ENCODE measurements at regions not wholly inside any gene's neighbourhood (a gene's known extent, or its start where the extent isn't known, plus 50 kb on each side); places are given as distances from the start of the nearest gene placed in this dataset.
A peak's percentile ranks its signal among the peaks of the same experiment; 100 is the strongest.

- Mint-ChIP-seq H3K27me3 (ENCODE audit: insufficient read depth) (peaks cover 1% of the 10 kb centered on the region; the same call in 1 of the 2 replicates), H3K36me3 (ENCODE audit: low read depth) (peaks cover 7% of the 10 kb centered on the region), H3K4me1 (ENCODE audit: low read depth) (no peaks in the 10 kb centered on the region), H3K27ac (no peak overlapping the region), H3K9me3 (peaks cover 12% of the 10 kb centered on the region), H3K4me3 (no peak overlapping the region)
- no peak for TF ChIP-seq CTCF (IDR thresholded peaks at IDR 0.05)
- DNase-seq: no peak
Measured at GRCh38 chr4:177201614-177202013, 108.1 kb upstream of the NEIL3 start.

DNA sequence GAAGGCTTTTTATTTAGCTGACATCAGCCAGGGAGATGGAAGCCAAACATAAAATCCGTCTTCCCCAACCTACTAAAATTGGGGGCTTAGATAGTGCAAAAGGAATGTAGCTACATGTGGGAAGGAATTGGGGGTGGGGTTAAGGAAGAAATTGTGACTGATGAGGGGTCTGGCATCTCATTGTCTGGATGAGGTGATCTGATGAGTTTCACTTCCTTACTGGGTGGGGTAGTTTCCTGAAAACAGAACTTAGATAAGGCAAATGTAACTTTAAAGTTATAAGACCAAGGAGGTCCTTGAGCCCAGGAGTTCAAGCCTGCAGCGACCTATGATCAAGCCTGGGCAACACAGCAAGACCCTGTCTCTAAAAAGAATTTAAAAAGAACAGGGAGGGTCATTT, 105.5 kb upstream of the NEIL3 start:
- Mint-ChIP-seq H3K27ac (no peak overlapping the region), H3K4me3 (no peak overlapping the region), H3K4me1 (ENCODE audit: low read depth) (no peaks in the 10 kb centered on the region), H3K27me3 (ENCODE audit: insufficient read depth) (peaks cover 1% of the 10 kb centered on the region; the same call in 1 of the 2 replicates), H3K9me3 (no peaks in the 10 kb centered on the region; the same call in 1 of the 2 replicates), H3K36me3 (ENCODE audit: low read depth) (no peaks in the 10 kb centered on the region)
- TF ChIP-seq CTCF (IDR thresholded peaks at IDR 0.05): no peak
- DNase-seq: no peak

DNA sequence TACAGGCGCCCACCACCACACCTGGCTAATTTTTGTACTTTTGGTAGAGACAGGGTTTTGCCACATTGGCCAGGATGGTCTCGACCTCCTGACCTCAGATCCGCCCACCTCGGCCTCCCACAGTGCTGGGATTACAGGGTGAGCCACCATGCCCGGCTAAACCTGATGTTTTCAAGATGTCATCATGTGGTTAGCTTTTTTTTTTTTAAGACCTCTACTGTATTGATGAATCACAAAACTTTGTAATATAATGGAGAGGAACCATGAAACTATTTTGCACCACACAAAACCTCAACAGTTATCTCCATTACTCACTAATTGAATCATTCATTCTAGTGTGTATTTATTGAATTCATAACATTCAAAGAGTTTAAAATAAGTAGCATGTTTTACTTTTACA, 94.7 kb upstream of the NEIL3 start:
- Mint-ChIP-seq H3K9me3 (no peaks in the 10 kb centered on the region), H3K4me1 (ENCODE audit: low read depth) (peaks cover 5% of the 10 kb centered on the region; the same call in 1 of the 2 replicates), H3K27ac (no peak overlapping the region), H3K27me3 (ENCODE audit: insufficient read depth) (peaks cover 7% of the 10 kb centered on the region), H3K4me3 (no peak overlapping the region), H3K36me3 (ENCODE audit: low read depth) (no peaks in the 10 kb centered on the region)
- TF ChIP-seq CTCF (IDR thresholded peaks at IDR 0.05): no peak
- peak; percentile 26 for DNase-seq

DNA sequence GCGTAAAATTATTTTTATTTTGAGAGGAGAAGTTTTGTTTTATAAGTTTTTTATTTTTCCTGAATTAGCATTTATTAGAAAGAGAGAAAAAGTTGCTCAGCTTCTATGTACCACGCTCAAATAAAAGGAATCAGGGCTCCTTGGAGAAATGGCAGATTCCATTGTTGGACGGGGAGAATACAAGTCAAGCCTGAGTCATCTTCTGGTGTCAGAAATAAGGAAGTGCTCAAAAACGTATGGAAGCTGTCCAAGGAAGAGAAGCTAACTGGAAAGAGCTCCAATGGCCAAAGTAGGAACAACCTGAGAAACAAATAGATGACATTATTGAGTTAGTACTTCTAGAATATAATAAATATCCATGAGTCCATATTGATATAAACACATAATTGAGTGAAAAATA, 89.3 kb upstream of the NEIL3 start:
- DNase-seq: peak; percentile 65
- TF ChIP-seq CTCF (IDR thresholded peaks at IDR 0.05): no peak
- H3K27me3 Mint-ChIP-seq (ENCODE audit: insufficient read depth): peaks cover 7% of the 10 kb centered on the region
- H3K27ac Mint-ChIP-seq: no peak overlapping the region; the same call in 1 of the 2 replicates
- H3K9me3 Mint-ChIP-seq: no peaks in the 10 kb centered on the region
- H3K4me3 Mint-ChIP-seq: no peak overlapping the region
- H3K4me1 Mint-ChIP-seq (ENCODE audit: low read depth): peaks cover 10% of the 10 kb centered on the region
- H3K36me3 Mint-ChIP-seq (ENCODE audit: low read depth): no peaks in the 10 kb centered on the region

DNA sequence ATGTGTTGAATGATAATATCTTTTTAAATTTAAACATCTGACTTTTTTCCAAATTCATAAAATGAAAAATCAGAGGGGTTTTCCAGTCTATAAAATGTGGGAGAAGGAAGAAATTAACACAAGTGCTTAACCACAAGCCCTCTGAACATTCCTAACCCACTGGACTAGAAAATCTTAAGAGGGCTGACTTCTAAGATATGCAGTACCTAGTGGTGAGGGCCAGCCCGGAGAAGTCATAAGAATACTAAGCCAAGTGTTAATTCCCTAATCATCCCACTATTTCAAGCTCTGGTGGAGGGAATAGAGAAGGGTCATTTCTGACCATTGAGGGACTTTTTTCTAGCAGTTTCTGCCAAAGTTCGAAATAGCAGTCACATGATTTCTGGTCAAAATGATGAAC, 86.9 kb upstream of the NEIL3 start:
- Mint-ChIP-seq H3K4me1 (ENCODE audit: low read depth) (peaks cover 10% of the 10 kb centered on the region), H3K36me3 (ENCODE audit: low read depth) (no peaks in the 10 kb centered on the region), H3K4me3 (no peak overlapping the region), H3K9me3 (no peaks in the 10 kb centered on the region; the same call in 1 of the 2 replicates), H3K27me3 (ENCODE audit: insufficient read depth) (peaks cover 7% of the 10 kb centered on the region), H3K27ac (no peak overlapping the region)
- no peak for DNase-seq
- no peak for TF ChIP-seq CTCF (IDR thresholded peaks at IDR 0.05)

DNA sequence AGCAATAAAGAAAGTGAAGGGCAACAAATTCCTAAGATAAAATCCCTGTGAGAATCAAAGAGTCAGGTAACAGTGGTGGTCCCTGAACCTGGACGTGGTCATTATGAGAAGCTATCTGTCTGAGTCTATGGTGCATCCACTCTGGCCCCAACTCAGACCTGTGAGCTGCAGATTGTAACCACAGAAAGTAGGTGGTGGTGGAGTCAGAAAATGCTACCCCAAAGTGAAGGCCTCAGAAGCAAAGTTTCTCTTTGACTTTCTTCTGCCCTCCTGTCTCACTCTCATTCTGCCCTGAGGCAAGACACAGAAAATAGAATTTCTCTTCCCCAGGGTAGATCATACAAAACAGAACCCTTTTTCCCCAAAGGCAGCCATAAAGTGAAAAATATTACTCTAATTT, 84.1 kb upstream of the NEIL3 start:
- H3K27ac Mint-ChIP-seq: no peak overlapping the region
- H3K4me1 Mint-ChIP-seq (ENCODE audit: low read depth): peaks cover 16% of the 10 kb centered on the region
- no peak for DNase-seq
- TF ChIP-seq CTCF (IDR thresholded peaks at IDR 0.05): no peak
- no peaks in the 10 kb centered on the region for H3K36me3 Mint-ChIP-seq (ENCODE audit: low read depth)
- H3K27me3 Mint-ChIP-seq (ENCODE audit: insufficient read depth): no peaks in the 10 kb centered on the region
- no peaks in the 10 kb centered on the region; the same call in 1 of the 2 replicates for H3K9me3 Mint-ChIP-seq
- no peak overlapping the region for H3K4me3 Mint-ChIP-seq

Measured in HFFc6 (cell line).